ENCODE measurements at regions not wholly inside any gene's neighbourhood (a gene's known extent, or its start where the extent isn't known, plus 50 kb on each side); places are given as distances from the start of the nearest gene placed in this dataset.

- TF ChIP-seq NR2F2 (IDR thresholded peaks at IDR 0.05): no peak
- TF ChIP-seq FOXA2 (IDR thresholded peaks at IDR 0.05): no peak
- no peak for TF ChIP-seq HNF4A (conservative IDR thresholded peaks at IDR 0.05)
- TF ChIP-seq FOXA1 (IDR thresholded peaks at IDR 0.05): no peak
- TF ChIP-seq ZBTB33 (IDR thresholded peaks at IDR 0.05): no peak
- TF ChIP-seq, protein P1, sequence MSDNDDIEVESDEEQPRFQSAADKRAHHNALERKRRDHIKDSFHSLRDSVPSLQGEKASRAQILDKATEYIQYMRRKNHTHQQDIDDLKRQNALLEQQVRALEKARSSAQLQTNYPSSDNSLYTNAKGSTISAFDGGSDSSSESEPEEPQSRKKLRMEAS (IDR thresholded peaks at IDR 0.05): no peak
- TF ChIP-seq JUND (IDR thresholded peaks at IDR 0.05): no peak
- no peak for TF ChIP-seq TAF1 (conservative IDR thresholded peaks at IDR 0.05)
- no peak for TF ChIP-seq HNF4G (IDR thresholded peaks at IDR 0.05)
- no peak for TF ChIP-seq EGR1 (IDR thresholded peaks at IDR 0.05; ENCODE audit: low read depth in 2 of 2)
- TF ChIP-seq RXRA (IDR thresholded peaks at IDR 0.05): no peak
- TF ChIP-seq, protein P2, sequence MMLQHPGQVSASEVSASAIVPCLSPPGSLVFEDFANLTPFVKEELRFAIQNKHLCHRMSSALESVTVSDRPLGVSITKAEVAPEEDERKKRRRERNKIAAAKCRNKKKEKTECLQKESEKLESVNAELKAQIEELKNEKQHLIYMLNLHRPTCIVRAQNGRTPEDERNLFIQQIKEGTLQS (IDR thresholded peaks at IDR 0.05): no peak
- TF ChIP-seq, protein P3, sequence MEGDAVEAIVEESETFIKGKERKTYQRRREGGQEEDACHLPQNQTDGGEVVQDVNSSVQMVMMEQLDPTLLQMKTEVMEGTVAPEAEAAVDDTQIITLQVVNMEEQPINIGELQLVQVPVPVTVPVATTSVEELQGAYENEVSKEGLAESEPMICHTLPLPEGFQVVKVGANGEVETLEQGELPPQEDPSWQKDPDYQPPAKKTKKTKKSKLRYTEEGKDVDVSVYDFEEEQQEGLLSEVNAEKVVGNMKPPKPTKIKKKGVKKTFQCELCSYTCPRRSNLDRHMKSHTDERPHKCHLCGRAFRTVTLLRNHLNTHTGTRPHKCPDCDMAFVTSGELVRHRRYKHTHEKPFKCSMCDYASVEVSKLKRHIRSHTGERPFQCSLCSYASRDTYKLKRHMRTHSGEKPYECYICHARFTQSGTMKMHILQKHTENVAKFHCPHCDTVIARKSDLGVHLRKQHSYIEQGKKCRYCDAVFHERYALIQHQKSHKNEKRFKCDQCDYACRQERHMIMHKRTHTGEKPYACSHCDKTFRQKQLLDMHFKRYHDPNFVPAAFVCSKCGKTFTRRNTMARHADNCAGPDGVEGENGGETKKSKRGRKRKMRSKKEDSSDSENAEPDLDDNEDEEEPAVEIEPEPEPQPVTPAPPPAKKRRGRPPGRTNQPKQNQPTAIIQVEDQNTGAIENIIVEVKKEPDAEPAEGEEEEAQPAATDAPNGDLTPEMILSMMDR (IDR thresholded peaks at IDR 0.05; ENCODE audit: low read depth, low read length, missing input control): no peak
- no peak for TF ChIP-seq REST (IDR thresholded peaks at IDR 0.05)
- TF ChIP-seq SP1 (IDR thresholded peaks at IDR 0.05): no peak
- no peak for TF ChIP-seq RAD21 (IDR thresholded peaks at IDR 0.05)
- TF ChIP-seq GABPA (IDR thresholded peaks at IDR 0.05 in 1 of 2, conservative IDR thresholded peaks at IDR 0.05 in 1 of 2): no peak
- no peak for TF ChIP-seq YY1 (IDR thresholded peaks at IDR 0.05)
- Histone ChIP-seq H3K9ac (ENCODE audit: low read depth in 1 of 2, low read length in 2 of 2) (no peak overlapping the region), H3K4me1 (ENCODE audit: control insufficient read depth in 4 of 4, insufficient read depth in 4 of 4, low read length in 3 of 4) (no peaks in the 10 kb centered on the region), H3K4me3 (ENCODE audit: low read depth in 1 of 3, low read length in 3 of 3) (no peak overlapping the region), H3K36me3 (ENCODE audit: control insufficient read depth in 4 of 4, insufficient read depth in 3 of 4, low read depth in 1 of 4, low read length in 3 of 4) (no peaks in the 10 kb centered on the region), H3K27me3 (ENCODE audit: control insufficient read depth in 4 of 4, insufficient read depth in 4 of 4, low read length in 3 of 4) (no peaks in the 10 kb centered on the region), H3K9me3 (ENCODE audit: control insufficient read depth in 4 of 4, low read length in 3 of 4) (no peaks in the 10 kb centered on the region), H3K27ac (ENCODE audit: low read depth in 1 of 2, low read length in 2 of 2) (no peak overlapping the region)
- no peak for DNase-seq (ENCODE audit: low spot score)
- 25% methylated on average over 1 of the region's 1 CpG for WGBS
These were observed 549.6 kb upstream of the CELF4 start for GRCh38 chr18:38115201-38115600.

Data from liver (tissue), 8 donors.